Body of pancreas (tissue), 4 donors: ENCODE measurements at regions not wholly inside any gene's neighbourhood (a gene's known extent, or its start where the extent isn't known, plus 50 kb on each side); places are given as distances from the start of the nearest gene placed in this dataset.

ENCODE experiments used
- ATAC-seq: fragments of 150-250 bp; one replicate; pipeline ENCODE4 v1.9.1; 2016
- DNase-seq, 4 donors: peaks; one replicate each; pipeline ENCODE4 v3.0.0-alpha.2; 2019
- H3K27ac ChIP-seq, 4 donors: fragments of 200-600 bp; sonication (generic); 1 replicate in 3 of 4; 2 replicates in 1 of 4; pipeline versions ENCODE4 v1.5.1 to v1.6.1; 2016 to 2019; ENCODE audit warnings: mild to moderate bottlenecking in 1 of 4, mixed read lengths in 1 of 4, moderate library complexity in 1 of 4
- H3K27me3 ChIP-seq, 2 donors: fragments of 200-600 bp; sonication (generic); one replicate each; pipeline ENCODE4 v1.6.0; 2016; ENCODE audit warnings: mild to moderate bottlenecking in 1 of 2
- H3K36me3 ChIP-seq, 2 donors: fragments of 200-600 bp; sonication (generic); replicated peaks in 1 of 2; 2 replicates each; pipeline ENCODE4 v1.5.1; 2016; ENCODE audit warnings: low read depth in 2 of 2; ENCODE audit not compliant: insufficient read depth in 1 of 2
- H3K4me1 ChIP-seq: fragments of 200-600 bp; sonication (generic); one replicate; pipeline ENCODE4 v1.6.0; 2016
- H3K4me3 ChIP-seq, 2 donors: fragments of 200-600 bp; sonication (generic); 1 replicate in 1 of 2; 2 replicates in 1 of 2; pipeline ENCODE4 v1.5.1; 2016 to 2019
- H3K9me3 ChIP-seq, 3 donors: fragments of 200-600 bp; sonication (generic); 1 replicate in 2 of 3; 2 replicates in 1 of 3; pipeline ENCODE4 v1.5.1; 2016
- CTCF ChIP-seq, 7 experiments: fragments of 450-650 bp in 4 of 7; fragments of 200-600 bp in 3 of 7; sonication (generic) in 3 of 7; IDR thresholded peaks; one replicate each; pipeline ENCODE4 v1.5.1; 2016 to 2019; ENCODE audit warnings: antibody characterized with exemption in 7 of 7
- POLR2A ChIP-seq, 3 donors: fragments of 450-650 bp; IDR thresholded peaks; one replicate each; pipeline ENCODE4 v1.6.1; 2016; ENCODE audit warnings: antibody characterized with exemption in 3 of 3, mild to moderate bottlenecking in 2 of 3
- WGBS, 2 donors: methylation state at CpG; one replicate each; pipeline ENCODE4 v1.1.5; 2017; 5-methylcytosine and 5-hydroxymethylcytosine counted together
- intact Hi-C: fragments of 100-400 bp; cut with DNase I; formaldehyde crosslinking; loops from one replicate; pipeline ENCODE4 v1.15.1; 2023

- ATAC-seq: no peak
- intact Hi-C loops: no loop called here
- DNase-seq: no peak
- H3K4me1 ChIP-seq: no peaks in the 10 kb centered on the region
- H3K27me3 ChIP-seq: no peaks in the 10 kb centered on the region
- no peak overlapping the region for H3K4me3 ChIP-seq
- no peak for TF ChIP-seq CTCF (IDR thresholded peaks at IDR 0.05)
- no peak for TF ChIP-seq POLR2A (IDR thresholded peaks at IDR 0.05)
- no peaks in the 10 kb centered on the region for H3K36me3 ChIP-seq
- WGBS, 2 donors: 81 to 91% methylated on average over 3 of the region's 3 CpGs
- H3K27ac ChIP-seq: no peak overlapping the region
- no peaks in the 10 kb centered on the region for H3K9me3 ChIP-seq
Measured at GRCh38 chr3:159773706-159774105, 214.9 kb upstream of the IL12A start.

DNA sequence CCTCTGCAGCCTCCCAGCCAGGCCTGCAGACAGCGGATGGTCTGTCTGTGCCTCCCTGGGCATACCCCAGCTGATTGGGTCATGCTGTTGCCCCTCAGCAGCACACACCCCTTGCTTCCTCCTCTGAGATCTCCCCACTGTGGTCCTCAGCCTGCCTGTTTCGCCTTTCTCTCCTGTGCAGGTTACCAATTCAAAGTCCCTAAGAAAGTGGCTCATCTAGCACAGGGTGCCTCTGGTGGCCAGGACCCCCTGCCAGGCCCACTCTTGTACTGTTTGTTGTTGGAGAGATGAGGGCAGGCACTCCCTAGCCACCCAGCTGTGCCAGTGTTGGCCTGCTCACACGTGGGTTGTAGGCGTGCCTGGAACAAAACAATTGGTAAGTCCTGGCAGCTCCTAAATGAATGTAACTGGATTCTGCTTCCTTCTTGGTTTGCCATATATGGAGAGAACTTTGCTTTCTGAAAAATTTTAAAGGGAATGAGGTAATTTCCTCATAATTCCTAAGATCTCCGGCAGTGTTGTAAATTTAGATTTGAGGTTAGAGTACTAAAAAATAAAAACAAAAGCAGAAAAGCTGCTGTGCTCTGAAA lies 213.2 kb upstream of the IL12A start:
- Histone ChIP-seq H3K4me3 (no peak overlapping the region), H3K27ac (no peak overlapping the region), H3K27me3 (no peaks in the 10 kb centered on the region), H3K9me3 (no peaks in the 10 kb centered on the region), H3K36me3 (no peaks in the 10 kb centered on the region), H3K4me1 (no peaks in the 10 kb centered on the region)
- ATAC-seq (no peak), DNase-seq (no peak)
- TF ChIP-seq CTCF (IDR thresholded peaks at IDR 0.05): no peak
- no peak for TF ChIP-seq POLR2A (IDR thresholded peaks at IDR 0.05)
- 46 to 64% methylated on average over 5 of the region's 5 CpGs for WGBS, 2 donors
- intact Hi-C loops: no loop called here

- H3K9me3 ChIP-seq: no peaks in the 10 kb centered on the region
- ATAC-seq (no peak), DNase-seq (no peak)
- intact Hi-C loops: no loop called here
- no peak overlapping the region for H3K4me3 ChIP-seq
- TF ChIP-seq POLR2A (IDR thresholded peaks at IDR 0.05): no peak
- no peak for TF ChIP-seq CTCF (IDR thresholded peaks at IDR 0.05)
- WGBS, 2 donors: 77 to 84% methylated on average over 4 of the region's 4 CpGs
- no peaks in the 10 kb centered on the region for H3K4me1 ChIP-seq
- no peak overlapping the region for H3K27ac ChIP-seq
- no peaks in the 10 kb centered on the region for H3K27me3 ChIP-seq
- H3K36me3 ChIP-seq: no peaks in the 10 kb centered on the region
Measured at GRCh38 chr3:159776779-159777178, 211.9 kb upstream of the IL12A start.

GRCh38 chr3:159779883-159780282 lies 208.8 kb upstream of the IL12A start:
- no peak overlapping the region for H3K4me3 ChIP-seq
- DNase-seq (no peak), ATAC-seq (no peak)
- H3K27me3 ChIP-seq: no peaks in the 10 kb centered on the region
- intact Hi-C loops: no loop called here
- H3K27ac ChIP-seq: no peak overlapping the region
- no peaks in the 10 kb centered on the region for H3K9me3 ChIP-seq
- H3K4me1 ChIP-seq: no peaks in the 10 kb centered on the region
- no peaks in the 10 kb centered on the region for H3K36me3 ChIP-seq
- WGBS, 2 donors: 63 to 74% methylated on average over 6 of the region's 6 CpGs
- TF ChIP-seq POLR2A (IDR thresholded peaks at IDR 0.05): no peak

DNA sequence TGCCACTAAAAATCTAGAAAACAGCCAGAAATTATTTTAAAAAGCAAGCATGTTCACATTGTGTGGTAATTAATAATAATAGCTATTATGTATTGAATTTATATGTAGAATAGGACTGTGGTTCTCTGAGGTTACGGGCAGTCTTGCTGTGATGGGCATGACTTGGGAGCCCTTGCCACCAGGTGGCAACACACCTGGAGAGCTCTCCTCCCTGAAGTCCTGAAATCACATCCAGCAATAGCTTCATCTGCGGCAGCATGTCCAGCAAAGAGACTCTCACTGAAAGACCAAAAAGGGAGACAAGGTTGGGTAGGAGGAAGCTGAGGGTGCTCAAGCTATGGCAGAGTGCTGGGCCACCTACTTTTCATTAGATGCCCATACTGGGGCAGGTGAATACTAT lies 206.8 kb upstream of the IL12A start:
- no peak for ATAC-seq
- no peaks in the 10 kb centered on the region for H3K27me3 ChIP-seq
- WGBS, 2 donors: 62 to 95% methylated on average over 2 of the region's 2 CpGs
- H3K36me3 ChIP-seq: no peaks in the 10 kb centered on the region
- H3K4me3 ChIP-seq: no peak overlapping the region
- no peaks in the 10 kb centered on the region for H3K4me1 ChIP-seq
- no peaks in the 10 kb centered on the region for H3K9me3 ChIP-seq
- intact Hi-C loops: no loop called here
- DNase-seq: no peak
- TF ChIP-seq POLR2A (IDR thresholded peaks at IDR 0.05) (no peak), CTCF (IDR thresholded peaks at IDR 0.05) (no peak)
- H3K27ac ChIP-seq: no peak overlapping the region
